Sigmoid colon (tissue), 6 donors: ENCODE measurements at regions not wholly inside any gene's neighbourhood (a gene's known extent, or its start where the extent isn't known, plus 50 kb on each side); places are given as distances from the start of the nearest gene placed in this dataset.
A peak's percentile ranks its signal among the peaks of the same experiment; 100 is the strongest.

Experiments used
- DNase-seq: peaks from one replicate; pipeline ENCODE4 v3.0.0-alpha.2; 2019
- H3K27ac ChIP-seq, 4 donors: fragments of 200-600 bp; sonication (generic); one replicate each; pipeline ENCODE4 v1.5.1; 2016 to 2019; ENCODE audit warnings: mild to moderate bottlenecking in 1 of 4
- H3K27me3 ChIP-seq, 3 donors: fragments of 200-600 bp; sonication (generic); one replicate each; pipeline ENCODE4 v1.5.1; 2019; ENCODE audit warnings: mild to moderate bottlenecking in 1 of 3
- H3K36me3 ChIP-seq, 4 donors: fragments of 200-600 bp; sonication (generic); one replicate each; pipeline ENCODE4 v1.5.1; 2016 to 2019
- H3K4me1 ChIP-seq, 4 donors: fragments of 200-600 bp; sonication (generic); one replicate each; pipeline ENCODE4 v1.5.1; 2017 to 2019
- H3K4me3 ChIP-seq, 4 donors: fragments of 200-600 bp; sonication (generic); one replicate each; pipeline ENCODE4 v1.5.1; 2017 to 2019; ENCODE audit warnings: mild to moderate bottlenecking in 2 of 4, moderate library complexity in 1 of 4
- H3K9me3 ChIP-seq, 4 donors: fragments of 200-600 bp in 3 of 4; sonication (generic) in 3 of 4; one replicate each; pipeline versions ENCODE4 v1.5.1 to v1.6.1; 2013 to 2019
- EP300 ChIP-seq, 4 donors: sonication (generic); formaldehyde crosslinking; IDR thresholded peaks; one replicate each; pipeline ENCODE4 v1.6.1; 2017; ENCODE audit warnings: antibody characterized with exemption in 4 of 4
- POLR2A ChIP-seq, 2 donors: fragments of 450-650 bp; IDR thresholded peaks; one replicate each; pipeline ENCODE4 v1.6.1; 2016; ENCODE audit warnings: antibody characterized with exemption in 2 of 2, mild to moderate bottlenecking in 2 of 2, moderate library complexity in 2 of 2
- POLR2AphosphoS5 ChIP-seq, 4 donors: sonication (generic); formaldehyde crosslinking; IDR thresholded peaks; one replicate each; pipeline ENCODE4 v1.6.1; 2017; ENCODE audit warnings: antibody characterized with exemption in 4 of 4
- WGBS, 2 donors: extraction: QIAGEN DNeasy Blood & Tissue Kit; methylation state at CpG; one replicate each; pipeline ENCODE4 v1.1.7; 2013; 5-methylcytosine and 5-hydroxymethylcytosine counted together
- intact Hi-C: fragments of 100-400 bp; cut with DNase I; formaldehyde crosslinking; loops from one replicate; pipeline ENCODE4 v1.15.1; 2023
- TF ChIP-seq, protein P1 (sequence below), 4 experiments: fragments of 450-650 bp in 3 of 4; fragments of 200-600 bp in 1 of 4; IDR thresholded peaks; one replicate each; pipeline ENCODE4 v1.5.1; 2016 to 2019; ENCODE audit warnings: antibody characterized with exemption in 4 of 4, mild to moderate bottlenecking in 3 of 4, moderate library complexity in 2 of 4
- donor health status: healthy with polysubstance abuse.
- donor health status: healthy.

DNA sequence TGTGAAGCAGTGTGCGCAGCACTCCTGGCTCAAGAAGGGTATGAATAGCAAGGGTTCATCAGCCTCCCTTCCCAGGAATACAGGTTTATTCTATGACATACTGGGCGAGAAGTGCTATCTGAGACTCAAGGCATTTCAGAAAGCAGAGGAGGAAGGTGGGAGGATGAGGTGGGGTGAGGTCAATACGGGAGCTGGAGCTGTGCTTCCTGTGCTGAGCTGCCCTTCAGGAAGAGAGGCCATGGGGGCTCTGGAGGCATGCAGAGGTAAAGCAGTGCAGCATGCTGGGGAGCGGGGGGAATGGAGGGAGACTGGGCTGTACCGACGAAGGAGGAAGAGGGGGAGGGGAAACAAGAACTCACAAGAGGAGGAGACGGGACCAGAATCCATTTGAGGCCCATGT lies 717.6 kb downstream of the PTPRU start:
- H3K27ac ChIP-seq: no peak overlapping the region
- 49 to 67% methylated on average over 7 of the region's 7 CpGs for WGBS, 2 donors
- H3K9me3 ChIP-seq: no peaks in the 10 kb centered on the region
- peaks cover 0 to 4% (median 0%) of the 10 kb centered on the region in 3 donors for H3K27me3 ChIP-seq
- H3K36me3 ChIP-seq: no peaks in the 10 kb centered on the region
- TF ChIP-seq POLR2AphosphoS5 (IDR thresholded peaks at IDR 0.05): no peak
- TF ChIP-seq POLR2A (IDR thresholded peaks at IDR 0.05): no peak
- no peak for TF ChIP-seq EP300 (IDR thresholded peaks at IDR 0.05)
- H3K4me3 ChIP-seq: no peak overlapping the region
- peak; percentile 26 for DNase-seq
- no peaks in the 10 kb centered on the region for H3K4me1 ChIP-seq
- intact Hi-C loops: no loop called here

DNA sequence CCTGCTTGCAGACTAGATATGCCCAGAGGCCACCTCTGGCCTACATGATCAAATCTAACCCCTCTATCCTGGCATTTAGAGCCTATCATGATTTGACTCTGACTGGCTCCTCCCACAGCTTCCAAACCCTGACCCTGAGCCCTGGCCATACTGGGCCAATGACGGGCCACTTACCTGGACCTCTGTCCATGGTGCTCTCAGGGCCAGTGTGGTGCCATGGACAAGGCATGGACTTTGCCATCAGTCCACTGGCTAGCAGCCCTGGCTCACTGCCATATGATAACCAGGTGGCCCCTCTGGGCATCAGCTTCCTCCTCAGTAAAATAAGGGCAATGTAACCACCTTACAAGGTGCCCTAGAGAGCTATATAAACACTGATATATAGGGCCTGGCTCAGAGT lies 713.4 kb downstream of the PTPRU start:
- no peak for DNase-seq
- Histone ChIP-seq H3K4me1 (no peaks in the 10 kb centered on the region), H3K4me3 (no peak overlapping the region), H3K27ac (no peak overlapping the region), H3K9me3 (no peaks in the 10 kb centered on the region), H3K27me3 (peaks cover 0 to 9% (median 4%) of the 10 kb centered on the region in 3 donors), H3K36me3 (no peaks in the 10 kb centered on the region)
- intact Hi-C loops: no loop called here
- no peak for TF ChIP-seq POLR2AphosphoS5 (IDR thresholded peaks at IDR 0.05)
- no peak for TF ChIP-seq POLR2A (IDR thresholded peaks at IDR 0.05)
- TF ChIP-seq, protein P1, sequence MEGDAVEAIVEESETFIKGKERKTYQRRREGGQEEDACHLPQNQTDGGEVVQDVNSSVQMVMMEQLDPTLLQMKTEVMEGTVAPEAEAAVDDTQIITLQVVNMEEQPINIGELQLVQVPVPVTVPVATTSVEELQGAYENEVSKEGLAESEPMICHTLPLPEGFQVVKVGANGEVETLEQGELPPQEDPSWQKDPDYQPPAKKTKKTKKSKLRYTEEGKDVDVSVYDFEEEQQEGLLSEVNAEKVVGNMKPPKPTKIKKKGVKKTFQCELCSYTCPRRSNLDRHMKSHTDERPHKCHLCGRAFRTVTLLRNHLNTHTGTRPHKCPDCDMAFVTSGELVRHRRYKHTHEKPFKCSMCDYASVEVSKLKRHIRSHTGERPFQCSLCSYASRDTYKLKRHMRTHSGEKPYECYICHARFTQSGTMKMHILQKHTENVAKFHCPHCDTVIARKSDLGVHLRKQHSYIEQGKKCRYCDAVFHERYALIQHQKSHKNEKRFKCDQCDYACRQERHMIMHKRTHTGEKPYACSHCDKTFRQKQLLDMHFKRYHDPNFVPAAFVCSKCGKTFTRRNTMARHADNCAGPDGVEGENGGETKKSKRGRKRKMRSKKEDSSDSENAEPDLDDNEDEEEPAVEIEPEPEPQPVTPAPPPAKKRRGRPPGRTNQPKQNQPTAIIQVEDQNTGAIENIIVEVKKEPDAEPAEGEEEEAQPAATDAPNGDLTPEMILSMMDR (IDR thresholded peaks at IDR 0.05): no peak
- no peak for TF ChIP-seq EP300 (IDR thresholded peaks at IDR 0.05)
- 33 to 66% methylated on average over 1 of the region's 1 CpG for WGBS, 2 donors

DNA sequence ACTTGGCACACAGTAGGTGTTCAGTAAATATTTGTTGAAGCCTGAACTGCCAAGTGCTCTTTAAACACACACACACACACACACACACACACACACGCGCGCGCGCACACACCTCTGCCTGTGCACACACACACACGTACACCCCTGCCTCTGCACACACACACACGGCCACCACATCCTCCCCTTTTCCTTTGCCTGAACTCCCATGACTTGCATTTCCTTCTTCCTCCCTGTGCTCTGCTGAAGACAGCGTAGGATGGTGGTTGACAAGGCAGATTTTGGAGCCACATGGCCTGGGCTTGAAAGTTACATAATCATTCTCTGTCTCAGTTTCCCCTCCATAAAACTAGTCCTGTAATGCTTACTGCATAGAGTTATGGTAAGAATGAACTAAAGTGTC lies 712.3 kb downstream of the PTPRU start:
- intact Hi-C loops: no loop called here
- TF ChIP-seq POLR2A (IDR thresholded peaks at IDR 0.05) (no peak), EP300 (IDR thresholded peaks at IDR 0.05) (no peak), POLR2AphosphoS5 (IDR thresholded peaks at IDR 0.05) (no peak)
- TF ChIP-seq, protein P1 (IDR thresholded peaks at IDR 0.05): no peak
- H3K27ac ChIP-seq: no peak overlapping the region
- 69% methylated on average over 8 of the region's 8 CpGs for WGBS, 2 donors
- no peaks in the 10 kb centered on the region for H3K4me1 ChIP-seq
- no peak for DNase-seq
- no peaks in the 10 kb centered on the region for H3K9me3 ChIP-seq
- H3K36me3 ChIP-seq: no peaks in the 10 kb centered on the region
- H3K4me3 ChIP-seq: no peak overlapping the region
- peaks cover 0 to 9% (median 4%) of the 10 kb centered on the region in 3 donors for H3K27me3 ChIP-seq

DNA sequence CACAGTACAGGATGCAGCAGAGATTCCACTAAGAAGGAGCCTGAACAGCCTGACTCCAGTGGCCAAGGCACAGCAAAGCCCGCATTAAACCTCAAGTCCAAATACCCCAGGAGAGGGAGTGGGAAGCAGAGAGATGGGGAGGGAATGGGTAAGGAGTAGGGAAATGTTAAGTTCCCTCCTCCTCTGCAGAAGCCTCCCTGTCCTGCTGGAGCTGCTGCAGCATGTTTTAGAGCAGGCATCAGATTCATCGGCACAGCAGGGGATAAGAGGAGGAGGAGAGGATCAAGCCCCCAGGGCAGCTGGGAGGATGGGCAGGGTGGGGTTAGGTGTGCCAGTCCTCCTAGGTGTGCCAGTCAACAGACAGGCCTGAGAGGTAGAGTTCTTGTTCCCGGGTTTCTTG lies 709.7 kb downstream of the PTPRU start:
- no peaks in the 10 kb centered on the region for H3K36me3 ChIP-seq
- peaks cover 0 to 9% (median 0%) of the 10 kb centered on the region in 3 donors for H3K27me3 ChIP-seq
- 56 to 72% methylated on average over 3 of the region's 3 CpGs for WGBS, 2 donors

DNA sequence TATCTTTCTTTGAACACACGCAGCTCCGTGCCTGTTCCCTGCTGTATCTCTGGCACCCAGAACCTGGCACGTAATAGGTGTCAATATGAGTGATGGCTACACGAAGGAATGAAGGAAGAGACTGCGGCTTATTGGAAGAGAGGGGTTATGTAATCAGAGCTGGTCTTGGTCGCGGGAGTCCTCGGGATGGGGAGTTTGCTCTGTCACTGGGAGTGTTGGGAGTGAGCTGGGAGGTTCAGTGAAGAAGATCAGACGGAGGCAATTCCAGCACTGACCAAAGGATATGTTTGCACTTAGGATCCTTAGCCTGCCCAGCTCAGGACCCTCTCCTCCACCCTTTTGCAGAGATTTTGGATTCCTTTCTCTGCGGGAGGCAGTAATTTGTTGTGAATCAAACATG lies 709.1 kb downstream of the PTPRU start:
- intact Hi-C loops: no loop called here
- H3K36me3 ChIP-seq: no peaks in the 10 kb centered on the region
- no peaks in the 10 kb centered on the region for H3K4me1 ChIP-seq
- TF ChIP-seq POLR2AphosphoS5 (IDR thresholded peaks at IDR 0.05) (no peak), POLR2A (IDR thresholded peaks at IDR 0.05) (no peak), EP300 (IDR thresholded peaks at IDR 0.05) (no peak)
- TF ChIP-seq, protein P1 (IDR thresholded peaks at IDR 0.05): no peak
- WGBS, 2 donors: 34 to 43% methylated on average over 10 of the region's 10 CpGs
- no peak overlapping the region for H3K27ac ChIP-seq
- peaks cover 0 to 14% (median 0%) of the 10 kb centered on the region in 3 donors for H3K27me3 ChIP-seq
- DNase-seq: no peak
- no peaks in the 10 kb centered on the region for H3K9me3 ChIP-seq
- H3K4me3 ChIP-seq: no peak overlapping the region

More for the DNA sequence above, 709.7 kb downstream of the PTPRU start:
- TF ChIP-seq, protein P1 (IDR thresholded peaks at IDR 0.05): no peak
- TF ChIP-seq POLR2A (IDR thresholded peaks at IDR 0.05) (no peak), POLR2AphosphoS5 (IDR thresholded peaks at IDR 0.05) (no peak), EP300 (IDR thresholded peaks at IDR 0.05) (no peak)
- H3K9me3 ChIP-seq: no peaks in the 10 kb centered on the region
- H3K4me3 ChIP-seq: no peak overlapping the region
- no peak overlapping the region for H3K27ac ChIP-seq
- no peaks in the 10 kb centered on the region for H3K4me1 ChIP-seq
- intact Hi-C loops: no loop called here
- no peak for DNase-seq
